A673 (cell line): ENCODE measurements at regions not wholly inside any gene's neighbourhood (a gene's known extent, or its start where the extent isn't known, plus 50 kb on each side); places are given as distances from the start of the nearest gene placed in this dataset.

Experiments
- BruUV-seq: library from RNA; stranded (reverse); fragments of 400-500 nt; replicated peaks from 2 replicates; lab custom pipeline; 2021; lab: Mats Ljungman, UMichigan
- CTCF ChIA-PET: fragments of 300-600 bp; sonication (Branson Sonifier 250); formaldehyde crosslinking; loops from one replicate; lab custom pipeline; 2022; ENCODE audit warnings: antibody characterized with exemption; lab: Charles Lee
- POLR2A ChIA-PET: fragments of 300-600 bp; sonication (Branson Sonifier 250); formaldehyde crosslinking; loops from one replicate; lab custom pipeline; 2022; ENCODE audit warnings: antibody characterized with exemption; ENCODE audit not compliant: low non-redundant PET; lab: Charles Lee
- DNase-seq: peaks from one replicate; pipeline ENCODE4 v3.0.0-alpha.2; 2015; ENCODE audit warnings: low spot score
- H3K27ac ChIP-seq: fragments of 200-600 bp; sonication (generic); 2 replicates; pipeline ENCODE4 v1.5.1; 2016; ENCODE audit warnings: mixed run types, low read depth, mild to moderate bottlenecking, mixed read lengths, antibody characterized with exemption, low read length; ENCODE audit not compliant: poor library complexity, severe bottlenecking
- H3K27me3 ChIP-seq: fragments of 200-600 bp; sonication (generic); replicated peaks from 2 replicates; pipeline ENCODE4 v1.6.1; 2017; ENCODE audit warnings: mixed run types, low read depth, mild to moderate bottlenecking, mixed read lengths, antibody characterized with exemption, low read length; ENCODE audit not compliant: insufficient read depth, poor library complexity
- H3K36me3 ChIP-seq: fragments of 200-600 bp; sonication (generic); 2 replicates; pipeline ENCODE4 v1.6.1; 2016; ENCODE audit warnings: mixed run types, mild to moderate bottlenecking, mixed read lengths, antibody characterized with exemption, low read length; ENCODE audit not compliant: insufficient read depth, poor library complexity, severe bottlenecking
- H3K4me1 ChIP-seq: fragments of 200-600 bp; sonication (generic); 2 replicates; pipeline ENCODE4 v1.6.1; 2017; ENCODE audit warnings: mixed run types, mild to moderate bottlenecking, mixed read lengths, antibody characterized with exemption, low read length; ENCODE audit not compliant: insufficient read depth, poor library complexity, severe bottlenecking
- H3K4me3 ChIP-seq: fragments of 200-600 bp; sonication (generic); 2 replicates; pipeline ENCODE4 v1.5.1; 2016; ENCODE audit warnings: low read depth, mixed run types, mild to moderate bottlenecking, mixed read lengths, low read length; ENCODE audit not compliant: poor library complexity, severe bottlenecking
- H3K9me3 ChIP-seq: fragments of 200-600 bp; sonication (generic); 2 replicates; pipeline ENCODE4 v1.6.1; 2016; ENCODE audit warnings: mixed run types, low read depth, mild to moderate bottlenecking, mixed read lengths, antibody characterized with exemption, low read length; ENCODE audit not compliant: poor library complexity, severe bottlenecking
- EZH2 ChIP-seq: fragments of 200-600 bp; sonication (generic); IDR thresholded peaks from 2 replicates; pipeline ENCODE4 v1.6.1; 2017; ENCODE audit warnings: borderline replicate concordance, low read depth, mild to moderate bottlenecking, mixed read lengths, antibody characterized with exemption, low read length; ENCODE audit not compliant: poor library complexity, severe bottlenecking
- intact Hi-C: fragments of 100-400 bp; cut with micrococcal nuclease; formaldehyde crosslinking; loops from one replicate; pipeline ENCODE4 v1.10.0; 2022; ENCODE audit not compliant: unreplicated experiment
- TF ChIP-seq, protein P1 (sequence below): fragments of 300-800, 200-600 bp; sonication (generic); conservative IDR thresholded peaks from 2 replicates; pipeline ENCODE4 v1.5.1; 2017; ENCODE audit warnings: low read depth, mild to moderate bottlenecking, antibody characterized with exemption, low read length, moderate library complexity, mixed read lengths

- intact Hi-C loops = no loop called here
- CTCF ChIA-PET = no interaction called here
- Histone ChIP-seq H3K36me3 (no peaks in the 10 kb centered on the region), H3K4me1 (no peaks in the 10 kb centered on the region), H3K27me3 (no peaks in the 10 kb centered on the region), H3K4me3 (no peak overlapping the region), H3K9me3 (no peaks in the 10 kb centered on the region), H3K27ac (no peak overlapping the region)
- DNase-seq = peak; percentile 19
- BruUV-seq = no TSS peak
- TF ChIP-seq EZH2 = no peak
- TF ChIP-seq, protein P1, sequence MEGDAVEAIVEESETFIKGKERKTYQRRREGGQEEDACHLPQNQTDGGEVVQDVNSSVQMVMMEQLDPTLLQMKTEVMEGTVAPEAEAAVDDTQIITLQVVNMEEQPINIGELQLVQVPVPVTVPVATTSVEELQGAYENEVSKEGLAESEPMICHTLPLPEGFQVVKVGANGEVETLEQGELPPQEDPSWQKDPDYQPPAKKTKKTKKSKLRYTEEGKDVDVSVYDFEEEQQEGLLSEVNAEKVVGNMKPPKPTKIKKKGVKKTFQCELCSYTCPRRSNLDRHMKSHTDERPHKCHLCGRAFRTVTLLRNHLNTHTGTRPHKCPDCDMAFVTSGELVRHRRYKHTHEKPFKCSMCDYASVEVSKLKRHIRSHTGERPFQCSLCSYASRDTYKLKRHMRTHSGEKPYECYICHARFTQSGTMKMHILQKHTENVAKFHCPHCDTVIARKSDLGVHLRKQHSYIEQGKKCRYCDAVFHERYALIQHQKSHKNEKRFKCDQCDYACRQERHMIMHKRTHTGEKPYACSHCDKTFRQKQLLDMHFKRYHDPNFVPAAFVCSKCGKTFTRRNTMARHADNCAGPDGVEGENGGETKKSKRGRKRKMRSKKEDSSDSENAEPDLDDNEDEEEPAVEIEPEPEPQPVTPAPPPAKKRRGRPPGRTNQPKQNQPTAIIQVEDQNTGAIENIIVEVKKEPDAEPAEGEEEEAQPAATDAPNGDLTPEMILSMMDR = no peak
- POLR2A ChIA-PET = no interaction called here
Measured at GRCh38 chr14:29039171-29039570, 272.6 kb downstream of the FOXG1 start.

GRCh38 chr14:29042551-29042950 is 276.0 kb downstream of the FOXG1 start:
- no peak for TF ChIP-seq EZH2
- TF ChIP-seq, protein P1 = no peak
- no TSS peak for BruUV-seq
- CTCF ChIA-PET = no interaction called here
- no peaks in the 10 kb centered on the region for H3K27me3 ChIP-seq
- no peak overlapping the region for H3K27ac ChIP-seq
- H3K4me3 ChIP-seq = no peak overlapping the region
- H3K9me3 ChIP-seq = no peaks in the 10 kb centered on the region
- DNase-seq = no peak
- no peaks in the 10 kb centered on the region for H3K36me3 ChIP-seq
- POLR2A ChIA-PET = no interaction called here
- no peaks in the 10 kb centered on the region for H3K4me1 ChIP-seq
- intact Hi-C loops = no loop called here

DNA sequence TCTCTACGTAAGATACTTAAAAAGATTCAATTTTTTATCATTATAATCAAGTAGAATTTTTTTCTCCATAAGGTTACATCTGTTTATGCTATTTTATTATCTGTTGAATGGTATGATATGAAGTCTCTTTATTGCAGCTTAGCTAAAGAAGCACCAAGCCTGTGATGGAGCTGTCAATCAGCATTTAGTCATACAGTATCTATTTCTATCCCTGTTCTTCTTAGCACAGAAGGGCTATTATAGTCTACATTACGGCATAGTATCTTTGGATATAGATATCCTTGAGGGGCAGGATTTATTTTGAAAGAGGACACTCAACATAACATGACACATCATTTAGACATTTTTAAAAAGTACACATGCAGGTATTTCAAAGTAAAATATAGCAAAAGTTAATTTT is 277.1 kb downstream of the FOXG1 start:
- CTCF ChIA-PET = no interaction called here
- no peaks in the 10 kb centered on the region for H3K9me3 ChIP-seq
- intact Hi-C loops = no loop called here
- H3K27ac ChIP-seq = no peak overlapping the region
- H3K27me3 ChIP-seq = no peaks in the 10 kb centered on the region
- DNase-seq = no peak
- BruUV-seq = no TSS peak
- H3K36me3 ChIP-seq = no peaks in the 10 kb centered on the region
- no peaks in the 10 kb centered on the region for H3K4me1 ChIP-seq
- H3K4me3 ChIP-seq = no peak overlapping the region
- POLR2A ChIA-PET = no interaction called here
- TF ChIP-seq, protein P1 = no peak
- no peak for TF ChIP-seq EZH2
